ENCODE measurements at regions not wholly inside any gene's neighbourhood (a gene's known extent, or its start where the extent isn't known, plus 50 kb on each side); places are given as distances from the start of the nearest gene placed in this dataset.
A peak's percentile ranks its signal among the peaks of the same experiment; 100 is the strongest.

- DNase-seq (ENCODE audit: low read depth, low spot score) (peak; percentile 12), ATAC-seq (peak; percentile 91), FAIRE-seq (peak; percentile 88)
- Histone ChIP-seq H3K36me3 (ENCODE audit: control insufficient read depth in 2 of 2, insufficient read depth in 2 of 2, low read length in 1 of 2) (no peaks in the 10 kb centered on the region), H3K27ac (ENCODE audit: control insufficient read depth, insufficient read depth) (no peak overlapping the region), H3K27me3 (replicated peaks in 1 of 2; ENCODE audit: control insufficient read depth in 2 of 2, insufficient read depth in 2 of 2, low read length in 1 of 2) (no peaks in the 10 kb centered on the region; a peak in 1 of 4 replicates), H3K79me2 (ENCODE audit: control insufficient read depth, insufficient read depth, low read length) (no peaks in the 10 kb centered on the region), H3K9ac (ENCODE audit: control insufficient read depth, insufficient read depth, low read length) (no peak overlapping the region), H4K20me1 (ENCODE audit: control insufficient read depth, insufficient read depth) (no peaks in the 10 kb centered on the region), H3K9me3 (replicated peaks; ENCODE audit: control insufficient read depth, insufficient read depth, low read length) (no peaks in the 10 kb centered on the region), H3K4me3 (peak overlapping the region; percentile 49), H3K4me2 (ENCODE audit: control insufficient read depth, insufficient read depth) (peak overlapping the region; percentile 51), H3K4me1 (ENCODE audit: control insufficient read depth, insufficient read depth, low read length) (no peaks in the 10 kb centered on the region), H2AFZ (ENCODE audit: control insufficient read depth, low read depth, low read length) (no peak overlapping the region; the same call in 1 of the 2 replicates)
- in situ Hi-C loops (cut with MboI) (loop anchor here (10.0 kb wide), 1 partner anchor 391 kb away; no protein-coding TSS in a partner anchor), intact Hi-C loops (cut with micrococcal nuclease; ENCODE audit: unreplicated experiment) (loop anchor here (1.0 kb wide), 3 partner anchors 62 to 404 kb away; no protein-coding TSS in a partner anchor)
- 1% methylated on average over 30 of the region's 30 CpGs for WGBS (ENCODE audit: insufficient coverage, insufficient replicate concordance, low lambda C conversion rate, missing lambda C conversion rate)
- SMC1A ChIA-PET (ENCODE audit: uncharacterized antibody, unreplicated experiment), result interaction anchor here (1.0 to 1.9 kb wide), 5 partner anchors 19 to 404 kb away, joined by 3 to 11 read pairs (median 4); no protein-coding TSS in a partner anchor
- CTCF ChIA-PET, result interaction anchor here (0.7 to 2.8 kb wide), 13 partner anchors 26 to 654 kb away, joined by 3 to 18 read pairs (median 3); no protein-coding TSS in a partner anchor
- no TSS peak for BruUV-seq (replicated peaks)
- RAD21 ChIA-PET (ENCODE audit: unreplicated experiment), result interaction anchor here (1.1 to 1.2 kb wide), 2 partner anchors 400 to 404 kb away, joined by 3 to 6 read pairs; no protein-coding TSS in a partner anchor
- POLR2A ChIA-PET, result no interaction called here
- no peak for TF ChIP-seq ZBTB33 (IDR thresholded peaks at IDR 0.05)
- TF ChIP-seq WRNIP1 (IDR thresholded peaks at IDR 0.05; ENCODE audit: borderline replicate concordance, low read depth, low read length), result 0 out of 2 replicates have a peak, but pooled peaks have one; percentile 37
- no peak for TF ChIP-seq POLR2A (IDR thresholded peaks at IDR 0.05; ENCODE audit: low read depth, low read length)
- TF ChIP-seq SMARCA5 (IDR thresholded peaks at IDR 0.05), result no peak
- no peak for TF ChIP-seq RCOR1 (conservative IDR thresholded peaks at IDR 0.05; ENCODE audit: low read depth, low read length)
- peak; percentile 96 for TF ChIP-seq SMC3 (IDR thresholded peaks at IDR 0.05; ENCODE audit: borderline replicate concordance, low read length)
- TF ChIP-seq IRF4 (IDR thresholded peaks at IDR 0.05; ENCODE audit: low read depth, low read length), result 0 out of 2 replicates have a peak, but pooled peaks have one; percentile 33
- TF ChIP-seq ATF3 (IDR thresholded peaks at IDR 0.05; ENCODE audit: borderline replicate concordance, extremely low read depth, low read depth, low read length), result no peak
- TF ChIP-seq YY1 (IDR thresholded peaks at IDR 0.05; ENCODE audit: low read depth, low read length), result peak; percentile 33; the same call in 1 of the 2 replicates
- TF ChIP-seq RELB (IDR thresholded peaks at IDR 0.05; ENCODE audit: low read depth), result no peak
- peak; percentile 90 to 94 (median 94); a peak in 5 of 6 replicates for TF ChIP-seq CTCF (IDR thresholded peaks at IDR 0.05 in 2 of 3, conservative IDR thresholded peaks at IDR 0.05 in 1 of 3; ENCODE audit: control insufficient read depth in 2 of 3, extremely low read depth in 1 of 3, insufficient read depth in 1 of 3, low read depth in 3 of 3, low read length in 3 of 3)
- no peak for TF ChIP-seq E4F1 (IDR thresholded peaks at IDR 0.05; ENCODE audit: borderline replicate concordance, partially characterized antibody)
- no peak for TF ChIP-seq RAD51 (IDR thresholded peaks at IDR 0.05)
- peak; percentile 49 for TF ChIP-seq NR2F1 (conservative IDR thresholded peaks at IDR 0.05)
- TF ChIP-seq NFYB (IDR thresholded peaks at IDR 0.05; ENCODE audit: insufficient read depth, low read depth, low read length), result no peak
- no peak for TF ChIP-seq FOXK2 (IDR thresholded peaks at IDR 0.05)
These were observed 71.7 kb upstream of the ETS2 start for GRCh38 chr21:38733972-38734546.
